CD14-positive monocyte (primary cell): ENCODE measurements at regions not wholly inside any gene's neighbourhood (a gene's known extent, or its start where the extent isn't known, plus 50 kb on each side); places are given as distances from the start of the nearest gene placed in this dataset.

ENCODE experiments used
- DNase-seq, 3 donors: peaks; one replicate each; pipeline ENCODE4 v3.0.0-alpha.2; 2011 to 2022
- H2AFZ ChIP-seq: 2 replicates; pipeline ENCODE4 v1.6.0; 2012; ENCODE audit warnings: mild to moderate bottlenecking, low read depth, low read length, inconsistent platforms; ENCODE audit not compliant: insufficient read depth, poor library complexity, severe bottlenecking
- H3K27ac ChIP-seq, 2 donors: 1 replicate in 1 of 2; 2 replicates in 1 of 2; pipeline ENCODE4 v1.5.1; 2012 to 2013; ENCODE audit warnings: low read length in 2 of 2, control low read depth in 1 of 2, inconsistent platforms in 1 of 2, low read depth in 1 of 2, mild to moderate bottlenecking in 1 of 2
- H3K27me3 ChIP-seq, 2 donors: one replicate each; pipeline versions ENCODE4 v1.6.0 to v1.6.1; 2011 to 2013; ENCODE audit warnings: low read length in 2 of 2; ENCODE audit not compliant: control insufficient read depth in 2 of 2, insufficient read depth in 2 of 2
- H3K36me3 ChIP-seq, 2 donors: replicated peaks in 1 of 2; 1 replicate in 1 of 2; 2 replicates in 1 of 2; pipeline versions ENCODE4 v1.5.1 to v1.6.1; 2012 to 2013; ENCODE audit warnings: low read length in 2 of 2, control low read depth in 1 of 2, inconsistent platforms in 1 of 2, mild to moderate bottlenecking in 1 of 2; ENCODE audit not compliant: insufficient read depth in 2 of 2, control insufficient read depth in 1 of 2
- H3K4me1 ChIP-seq, 2 donors: 1 replicate in 1 of 2; 2 replicates in 1 of 2; pipeline versions ENCODE4 v1.5.1 to v1.6.1; 2012 to 2013; ENCODE audit warnings: low read length in 2 of 2, control low read depth in 1 of 2, inconsistent platforms in 1 of 2, mild to moderate bottlenecking in 1 of 2, moderate library complexity in 1 of 2; ENCODE audit not compliant: insufficient read depth in 2 of 2, control insufficient read depth in 1 of 2
- H3K4me2 ChIP-seq: replicated peaks from 2 replicates; pipeline ENCODE3; 2012; ENCODE audit warnings: low read length, moderate library complexity, mild to moderate bottlenecking; ENCODE audit not compliant: poor library complexity, severe bottlenecking; ENCODE audit errors: extremely low read depth
- H3K4me3 ChIP-seq, 3 experiments: fragments of 200-600 bp in 1 of 3; sonication (generic) in 1 of 3; replicated peaks in 1 of 3; 1 replicate in 2 of 3; 2 replicates in 1 of 3; pipeline ENCODE4 v1.5.1; 2011 to 2013; ENCODE audit warnings: low read length in 3 of 3, mild to moderate bottlenecking in 3 of 3, control low read depth in 2 of 3, low read depth in 2 of 3, inconsistent platforms in 1 of 3, moderate library complexity in 1 of 3
- H3K79me2 ChIP-seq: 2 replicates; pipeline ENCODE4 v1.6.0; 2012; ENCODE audit warnings: mild to moderate bottlenecking, control low read depth, inconsistent platforms, low read length, moderate library complexity; ENCODE audit not compliant: insufficient read depth
- H3K9ac ChIP-seq: 2 replicates; pipeline ENCODE4 v1.6.0; 2017; ENCODE audit warnings: low read length, mild to moderate bottlenecking; ENCODE audit not compliant: insufficient read depth, poor library complexity, severe bottlenecking
- H3K9me3 ChIP-seq, 2 donors: replicated peaks in 1 of 2; 1 replicate in 1 of 2; 2 replicates in 1 of 2; pipeline versions ENCODE4 v1.5.1 to v1.6.1; 2012 to 2013; ENCODE audit warnings: low read length in 2 of 2, control low read depth in 1 of 2; ENCODE audit not compliant: control insufficient read depth in 1 of 2, insufficient read depth in 1 of 2
- H4K20me1 ChIP-seq: 2 replicates; pipeline ENCODE4 v1.6.0; 2012; ENCODE audit warnings: mild to moderate bottlenecking, low read length, control low read depth, moderate library complexity; ENCODE audit not compliant: insufficient read depth
- H3K27ac Mint-ChIP-seq, 7 donors: one replicate each; pipeline ENCODE4 v1.8.0; 2020; ENCODE audit warnings: mild to moderate bottlenecking in 7 of 7, mixed read lengths in 7 of 7, moderate library complexity in 6 of 7, inconsistent platforms in 2 of 7
- H3K27me3 Mint-ChIP-seq, 3 donors: one replicate each; pipeline ENCODE4 v1.8.0; 2021 to 2022; ENCODE audit warnings: low read depth in 3 of 3, mild to moderate bottlenecking in 3 of 3, mixed read lengths in 3 of 3, moderate library complexity in 3 of 3, inconsistent platforms in 1 of 3
- H3K36me3 Mint-ChIP-seq, 2 donors: one replicate each; pipeline ENCODE4 v1.8.0; 2020; ENCODE audit warnings: mixed read lengths in 2 of 2, inconsistent platforms in 1 of 2, mild to moderate bottlenecking in 1 of 2
- H3K4me1 Mint-ChIP-seq: one replicate; pipeline ENCODE4 v1.8.0; 2020; ENCODE audit warnings: mild to moderate bottlenecking, mixed read lengths
- H3K4me3 Mint-ChIP-seq, 2 donors: one replicate each; pipeline ENCODE4 v1.8.0; 2020; ENCODE audit warnings: mild to moderate bottlenecking in 2 of 2, mixed read lengths in 2 of 2, moderate library complexity in 1 of 2
- H3K9me3 Mint-ChIP-seq, 7 donors: one replicate each; pipeline ENCODE4 v1.8.0; 2020 to 2022; ENCODE audit warnings: mixed read lengths in 7 of 7, mild to moderate bottlenecking in 6 of 7, moderate library complexity in 6 of 7, inconsistent platforms in 2 of 7
- CTCF ChIP-seq: fragments of 200-600 bp; IDR thresholded peaks from one replicate; pipeline ENCODE4 v1.8.0; 2022; ENCODE audit warnings: antibody characterized with exemption, mild to moderate bottlenecking
- WGBS: methylation state at CpG from one replicate; pipeline ENCODE4 v1.1.5; 2013; ENCODE audit warnings: missing lambda C conversion rate; ENCODE audit not compliant: insufficient coverage; 5-methylcytosine and 5-hydroxymethylcytosine counted together
- intact Hi-C, 2 donors: fragments of 100-400 bp; cut with micrococcal nuclease; formaldehyde crosslinking; loops; one replicate each; pipeline versions ENCODE4 v1.15.0 to v1.15.1; 2023

GRCh38 chr5:73378765-73379164 is 69.8 kb downstream of the FOXD1 start:
- peaks cover 85 to 86% of the 10 kb centered on the region in 2 donors for H3K27me3 ChIP-seq
- no peak overlapping the region for H3K4me3 ChIP-seq
- H3K79me2 ChIP-seq = no peaks in the 10 kb centered on the region
- H3K9me3 ChIP-seq = peaks cover 11 to 40% of the 10 kb centered on the region in 2 donors
- Mint-ChIP-seq H3K4me3 (peak overlapping the region in 1 of 2 donors; percentile 52), H3K27me3 (peaks cover 74 to 93% (median 77%) of the 10 kb centered on the region in 3 donors), H3K36me3 (peaks cover 14 to 16% of the 10 kb centered on the region in 2 donors), H3K9me3 (peaks cover under 1 to 36% (median 20%) of the 10 kb centered on the region in 7 donors), H3K27ac (no peak overlapping the region), H3K4me1 (peaks cover 21% of the 10 kb centered on the region)
- WGBS = no CpG with 5 or more reads among the region's 1 CpG
- H3K36me3 ChIP-seq = no peaks in the 10 kb centered on the region
- no peak overlapping the region for H3K27ac ChIP-seq
- TF ChIP-seq CTCF = no peak
- H3K4me2 ChIP-seq = no peak overlapping the region
- no peaks in the 10 kb centered on the region for H4K20me1 ChIP-seq
- H3K9ac ChIP-seq = no peak overlapping the region
- no peak overlapping the region for H2AFZ ChIP-seq
- intact Hi-C loops = no loop called here
- H3K4me1 ChIP-seq = peaks cover 13 to 28% of the 10 kb centered on the region in 2 donors
- DNase-seq = no peak

GRCh38 chr5:73378070-73378469 is 70.5 kb downstream of the FOXD1 start:
- Histone ChIP-seq H3K9me3 (peaks cover 6 to 33% of the 10 kb centered on the region in 2 donors), H4K20me1 (no peaks in the 10 kb centered on the region), H3K4me3 (no peak overlapping the region), H3K79me2 (no peaks in the 10 kb centered on the region), H2AFZ (no peak overlapping the region), H3K36me3 (no peaks in the 10 kb centered on the region), H3K9ac (no peak overlapping the region), H3K27ac (no peak overlapping the region), H3K4me1 (peaks cover 13 to 28% of the 10 kb centered on the region in 2 donors), H3K4me2 (no peak overlapping the region), H3K27me3 (peaks cover 79% of the 10 kb centered on the region in 2 donors)
- Mint-ChIP-seq H3K9me3 (peaks cover 0 to 31% (median 17%) of the 10 kb centered on the region in 7 donors), H3K27ac (no peak overlapping the region), H3K27me3 (peaks cover 71 to 92% (median 72%) of the 10 kb centered on the region in 3 donors), H3K36me3 (peaks cover 12 to 13% of the 10 kb centered on the region in 2 donors), H3K4me3 (peak overlapping the region in 1 of 2 donors; percentile 52), H3K4me1 (peaks cover 21% of the 10 kb centered on the region)
- intact Hi-C loops = no loop called here
- no peak for DNase-seq
- 30% methylated on average over 3 of the region's 5 CpGs for WGBS
- no peak for TF ChIP-seq CTCF
